ENCODE measurements at regions not wholly inside any gene's neighbourhood (a gene's known extent, or its start where the extent isn't known, plus 50 kb on each side); places are given as distances from the start of the nearest gene placed in this dataset.

- TF ChIP-seq POLR2AphosphoS5 (IDR thresholded peaks at IDR 0.05) (no peak), CTCF (IDR thresholded peaks at IDR 0.05; ENCODE audit: poor library complexity, severe bottlenecking) (no peak), EZH2 (IDR thresholded peaks at IDR 0.05; ENCODE audit: borderline replicate concordance, insufficient read depth, low read length, poor library complexity, severe bottlenecking) (no peak), REST (IDR thresholded peaks at IDR 0.05; ENCODE audit: borderline replicate concordance) (no peak), EP300 (conservative IDR thresholded peaks at IDR 0.05; ENCODE audit: poor library complexity, severe bottlenecking) (no peak), MXI1 (conservative IDR thresholded peaks at IDR 0.05; ENCODE audit: poor library complexity, severe bottlenecking) (no peak), RAD21 (conservative IDR thresholded peaks at IDR 0.05) (no peak)
Observed at GRCh38 chr7:9307131-9307530, 873.7 kb downstream of the NXPH1 start.

All from neural cell (in vitro differentiated cells).